ENCODE measurements at regions not wholly inside any gene's neighbourhood (a gene's known extent, or its start where the extent isn't known, plus 50 kb on each side); places are given as distances from the start of the nearest gene placed in this dataset.

DNA sequence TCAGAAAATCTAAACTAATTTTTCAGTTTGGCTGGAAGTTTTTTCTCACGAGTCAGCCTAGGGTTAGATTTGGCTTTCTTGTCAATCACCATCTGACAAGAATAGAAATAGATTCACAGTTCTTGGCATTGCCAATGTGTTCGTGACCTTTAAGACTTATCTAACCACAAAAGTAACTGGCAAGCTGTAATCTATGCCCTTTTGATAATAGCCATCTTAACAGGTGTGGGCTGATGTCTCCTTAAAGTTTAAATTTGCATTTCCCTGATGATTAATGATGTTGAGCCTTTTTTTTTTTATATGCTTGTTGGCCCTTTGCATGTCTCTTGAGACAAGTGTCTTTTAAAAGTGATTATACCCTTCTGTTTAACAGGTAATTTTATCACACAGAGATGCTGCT lies 460.3 kb upstream of the PRKX start:
- ChIA-PET CTCF (ENCODE audit: low intra/inter-chr PET ratio) (no interaction called here), POLR2A (no interaction called here)
- no peaks in the 10 kb centered on the region for H3K27me3 ChIP-seq (ENCODE audit: control insufficient read depth in 2 of 2, insufficient read depth in 2 of 2, low read length in 2 of 2)
- no peaks in the 10 kb centered on the region for H3K9me1 ChIP-seq (ENCODE audit: control insufficient read depth, insufficient read depth, low read length)
- no peak overlapping the region for H3K9ac ChIP-seq (ENCODE audit: insufficient read depth in 1 of 2, low read depth in 2 of 2, low read length in 2 of 2)
- no TSS peak for BruUV-seq (replicated peaks)
- no peak overlapping the region for H3K4me3 ChIP-seq
- FAIRE-seq = no peak
- in situ Hi-C loops (cut with MboI) = no loop called here
- H3K4me1 ChIP-seq (replicated peaks in 1 of 2; ENCODE audit: control insufficient read depth in 2 of 2, insufficient read depth in 2 of 2, low read length in 2 of 2) = no peaks in the 10 kb centered on the region
- TF ChIP-seq NR2F6 (CRISPR knock-in tag; IDR thresholded peaks at IDR 0.05) (no peak), WHSC1 (IDR thresholded peaks at IDR 0.05; ENCODE audit: low read length) (no peak), SMAD3 (CRISPR knock-in tag; conservative IDR thresholded peaks at IDR 0.05) (no peak), MTA1 (IDR thresholded peaks at IDR 0.05; ENCODE audit: borderline replicate concordance) (no peak), TCF7L2 (IDR thresholded peaks at IDR 0.05; ENCODE audit: low read depth, low read length) (no peak), ZNF253 (CRISPR knock-in tag; conservative IDR thresholded peaks at IDR 0.05) (no peak), POLR2B (IDR thresholded peaks at IDR 0.05; ENCODE audit: low read depth, partially characterized antibody) (no peak), POLR2H (tag; IDR thresholded peaks at IDR 0.05; ENCODE audit: low read depth) (no peak), CXXC5 (CRISPR knock-in tag; IDR thresholded peaks at IDR 0.05) (no peak), TBL1XR1 (IDR thresholded peaks at IDR 0.05; ENCODE audit: low read length in 2 of 2) (no peak), GATAD2A (IDR thresholded peaks at IDR 0.05) (no peak), POLR2A (conservative IDR thresholded peaks at IDR 0.05) (no peak)
- TF ChIP-seq, protein P1, sequence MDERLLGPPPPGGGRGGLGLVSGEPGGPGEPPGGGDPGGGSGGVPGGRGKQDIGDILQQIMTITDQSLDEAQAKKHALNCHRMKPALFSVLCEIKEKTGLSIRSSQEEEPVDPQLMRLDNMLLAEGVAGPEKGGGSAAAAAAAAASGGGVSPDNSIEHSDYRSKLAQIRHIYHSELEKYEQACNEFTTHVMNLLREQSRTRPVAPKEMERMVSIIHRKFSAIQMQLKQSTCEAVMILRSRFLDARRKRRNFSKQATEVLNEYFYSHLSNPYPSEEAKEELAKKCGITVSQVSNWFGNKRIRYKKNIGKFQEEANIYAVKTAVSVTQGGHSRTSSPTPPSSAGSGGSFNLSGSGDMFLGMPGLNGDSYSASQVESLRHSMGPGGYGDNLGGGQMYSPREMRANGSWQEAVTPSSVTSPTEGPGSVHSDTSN (CRISPR knock-in tag; IDR thresholded peaks at IDR 0.05; ENCODE audit: low read depth) = no peak
- TF ChIP-seq, protein P1 (tag; conservative IDR thresholded peaks at IDR 0.05; ENCODE audit: low read depth) = no peak
- TF ChIP-seq, protein P2, sequence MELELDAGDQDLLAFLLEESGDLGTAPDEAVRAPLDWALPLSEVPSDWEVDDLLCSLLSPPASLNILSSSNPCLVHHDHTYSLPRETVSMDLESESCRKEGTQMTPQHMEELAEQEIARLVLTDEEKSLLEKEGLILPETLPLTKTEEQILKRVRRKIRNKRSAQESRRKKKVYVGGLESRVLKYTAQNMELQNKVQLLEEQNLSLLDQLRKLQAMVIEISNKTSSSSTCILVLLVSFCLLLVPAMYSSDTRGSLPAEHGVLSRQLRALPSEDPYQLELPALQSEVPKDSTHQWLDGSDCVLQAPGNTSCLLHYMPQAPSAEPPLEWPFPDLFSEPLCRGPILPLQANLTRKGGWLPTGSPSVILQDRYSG (tag; conservative IDR thresholded peaks at IDR 0.05; ENCODE audit: low read depth) = no peak
- no peaks in the 10 kb centered on the region for H4K20me1 ChIP-seq (replicated peaks; ENCODE audit: control insufficient read depth, insufficient read depth, low read length)
- DNase-seq (ENCODE audit: extremely low read depth in 1 of 4, low spot score in 3 of 4) = no peak
- intact Hi-C loops (cut with micrococcal nuclease) = no loop called here
- no peak overlapping the region for H3K4me2 ChIP-seq (ENCODE audit: insufficient read depth, low read length)
- no peak for ATAC-seq
- H3K9me3 ChIP-seq (replicated peaks; ENCODE audit: control insufficient read depth, insufficient read depth, low read depth, low read length) = no peaks in the 10 kb centered on the region
- WGBS (ENCODE audit: insufficient coverage, low coverage, missing lambda C conversion rate) = 3% methylated on average over 2 of the region's 2 CpGs
- no peak overlapping the region for H2AFZ ChIP-seq (ENCODE audit: low read depth, low read length)
- H3K79me2 ChIP-seq (ENCODE audit: control insufficient read depth, insufficient read depth, low read length) = no peaks in the 10 kb centered on the region
- H3K27ac ChIP-seq (ENCODE audit: extremely low read depth, low read depth, low read length) = no peak overlapping the region
- no peaks in the 10 kb centered on the region for H3K36me3 ChIP-seq (ENCODE audit: control insufficient read depth, insufficient read depth, low read length)
